Activated CD8-positive, alpha-beta memory T cell treated with anti-CD3 and anti-CD28 coated beads, Interleukin-2, amount 50 U/mL, for 24 hours (primary cell): ENCODE measurements at regions not wholly inside any gene's neighbourhood (a gene's known extent, or its start where the extent isn't known, plus 50 kb on each side); places are given as distances from the start of the nearest gene placed in this dataset.

Source experiments
- DNase-seq: peaks from one replicate; pipeline ENCODE4 v3.0.0-alpha.2; 2020; ENCODE audit errors: extremely low read depth

GRCh38 chr13:106736941-106737340, 169.0 kb upstream of the ARGLU1 start:
- no peak for DNase-seq

- no peak for DNase-seq
These were observed 166.3 kb upstream of the ARGLU1 start for GRCh38 chr13:106734198-106734597.

GRCh38 chr13:106723036-106723435, 155.1 kb upstream of the ARGLU1 start:
- DNase-seq: no peak

- DNase-seq: no peak
These were observed 154.7 kb upstream of the ARGLU1 start for GRCh38 chr13:106722620-106723019.

GRCh38 chr13:106721599-106721998, 153.7 kb upstream of the ARGLU1 start:
- DNase-seq: no peak

GRCh38 chr13:106714271-106714982, 146.5 kb upstream of the ARGLU1 start:
- DNase-seq: no peak

GRCh38 chr13:106712381-106712780, 144.4 kb upstream of the ARGLU1 start:
- DNase-seq: no peak

- no peak for DNase-seq
These were observed 142.3 kb upstream of the ARGLU1 start for GRCh38 chr13:106710266-106710665.

- DNase-seq: no peak
These were observed 141.6 kb upstream of the ARGLU1 start for GRCh38 chr13:106709522-106709921.

- no peak for DNase-seq
These were observed 134.6 kb upstream of the ARGLU1 start for GRCh38 chr13:106702505-106702904.

- DNase-seq: no peak
These were observed 133.9 kb upstream of the ARGLU1 start for GRCh38 chr13:106701771-106702341.

- no peak for DNase-seq
These were observed 132.5 kb upstream of the ARGLU1 start for GRCh38 chr13:106700439-106700838.

- DNase-seq: no peak
These were observed 132.1 kb upstream of the ARGLU1 start for GRCh38 chr13:106700007-106700406.

GRCh38 chr13:106699311-106699710, 131.4 kb upstream of the ARGLU1 start:
- DNase-seq: no peak

- DNase-seq: no peak
These were observed 128.8 kb upstream of the ARGLU1 start for GRCh38 chr13:106696719-106697118.

GRCh38 chr13:106696140-106696539, 128.2 kb upstream of the ARGLU1 start:
- no peak for DNase-seq

GRCh38 chr13:106695139-106695538, 127.2 kb upstream of the ARGLU1 start:
- DNase-seq: no peak

- no peak for DNase-seq
These were observed 123.9 kb upstream of the ARGLU1 start for GRCh38 chr13:106691861-106692260.

GRCh38 chr13:106691341-106691740, 123.4 kb upstream of the ARGLU1 start:
- DNase-seq: no peak

- DNase-seq: no peak
These were observed 122.8 kb upstream of the ARGLU1 start for GRCh38 chr13:106690779-106691178.

- no peak for DNase-seq
These were observed 122.0 kb upstream of the ARGLU1 start for GRCh38 chr13:106689906-106690305.

- no peak for DNase-seq
These were observed 121.0 kb upstream of the ARGLU1 start for GRCh38 chr13:106688940-106689339.

GRCh38 chr13:106686163-106686562, 118.2 kb upstream of the ARGLU1 start:
- DNase-seq: no peak

GRCh38 chr13:106685143-106685542, 117.2 kb upstream of the ARGLU1 start:
- DNase-seq: no peak
